Mucosa of gallbladder (tissue), 1 donor: ENCODE measurements at regions not wholly inside any gene's neighbourhood (a gene's known extent, or its start where the extent isn't known, plus 50 kb on each side); places are given as distances from the start of the nearest gene placed in this dataset.
"Not testable (repeated sequence)": the region's sequence is repeated elsewhere in the genome, so short reads cannot be mapped to it uniquely, and the experiment has no call there.

Source experiments
- DNase-seq: peaks from one replicate; pipeline ENCODE4 v3.0.0-alpha.2; 2020; ENCODE audit warnings: low spot score
- donor health status: DM: no; HTN: no; CAD: no.

DNA sequence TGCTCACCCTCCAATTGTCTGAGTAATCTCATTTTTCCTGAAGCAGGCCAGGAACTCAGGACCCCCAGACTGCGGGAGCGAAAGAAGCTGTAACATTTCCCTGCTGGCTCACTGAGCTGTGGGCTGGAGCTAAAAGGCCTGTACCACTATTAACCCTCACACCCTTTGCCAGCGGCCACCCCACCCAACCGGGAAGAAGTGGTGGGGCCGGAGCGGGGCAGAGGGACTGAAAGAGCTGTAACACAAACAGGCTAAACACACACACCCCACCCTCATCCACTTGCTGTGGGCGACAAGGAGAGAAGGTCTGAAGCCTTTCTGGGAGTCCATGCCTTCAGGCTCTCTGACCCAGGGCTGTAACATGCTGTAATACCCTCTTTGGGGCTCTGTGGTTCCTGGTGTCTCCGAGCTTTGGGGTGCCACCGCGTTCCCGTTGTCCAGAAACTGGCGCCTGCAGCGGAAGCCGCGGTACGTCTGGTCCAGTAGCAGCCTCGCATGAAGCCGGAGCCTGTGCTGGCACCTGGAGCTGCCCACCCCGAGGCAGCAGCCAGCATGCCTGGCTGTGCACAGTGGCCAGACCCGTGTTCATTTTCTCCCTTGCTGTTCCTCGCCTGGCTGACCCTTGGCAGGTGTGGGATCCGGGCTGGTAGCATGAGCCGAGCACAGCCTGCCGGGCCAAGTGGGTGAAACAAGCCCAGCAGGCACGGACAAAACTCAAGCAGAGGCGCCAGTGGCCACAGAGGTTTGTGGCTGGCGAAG, 345.5 kb upstream of the MGAT4C start:
- DNase-seq, result no peak

DNA sequence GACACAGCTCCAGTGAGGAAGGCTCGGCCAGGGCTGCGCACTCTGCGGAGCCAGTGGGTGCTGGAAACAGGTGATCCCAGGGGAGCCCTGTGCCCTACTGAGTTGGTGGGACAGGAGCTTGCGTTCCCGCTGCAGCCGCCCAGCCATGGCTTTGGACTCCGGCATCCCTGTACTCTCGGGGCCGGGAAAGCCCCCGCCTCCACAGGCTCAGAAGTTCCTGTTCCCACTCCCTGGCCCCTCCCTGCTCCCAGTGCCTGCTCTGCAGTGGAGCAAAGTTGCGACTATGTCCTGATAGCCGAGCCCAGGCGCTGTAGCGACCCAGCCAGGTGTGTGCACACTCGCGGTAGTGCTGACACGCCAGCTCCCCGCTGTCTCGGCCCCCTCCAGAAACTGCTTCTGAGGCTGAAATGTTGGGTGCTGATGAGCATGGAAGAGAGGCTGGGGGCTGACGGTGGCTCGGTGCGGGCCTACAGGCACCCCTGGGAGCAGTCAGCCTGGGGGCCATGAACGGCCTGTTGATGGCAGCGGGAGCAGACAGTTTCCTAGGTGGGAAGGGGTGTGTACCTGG, 344.6 kb upstream of the MGAT4C start:
- no peak for DNase-seq

DNA sequence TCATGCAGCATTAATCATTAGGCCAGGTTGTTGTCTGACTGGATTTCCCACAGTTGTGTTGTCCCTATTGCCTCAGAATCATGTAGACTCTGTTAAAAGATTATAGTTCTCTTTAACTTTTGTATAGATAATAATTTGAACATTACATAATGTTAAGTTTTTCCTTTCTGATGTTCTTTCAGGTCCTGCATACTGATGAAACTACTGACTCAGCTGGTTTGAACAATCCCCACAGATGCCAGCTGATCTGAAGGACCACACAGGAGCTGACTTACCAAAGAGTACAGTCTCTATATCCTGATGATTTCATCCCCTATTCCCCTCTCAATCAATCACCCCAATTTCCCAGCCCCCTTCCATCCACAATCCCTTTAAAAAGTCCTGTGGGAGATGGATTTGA, 341.2 kb upstream of the MGAT4C start:
- no peak for DNase-seq

DNA sequence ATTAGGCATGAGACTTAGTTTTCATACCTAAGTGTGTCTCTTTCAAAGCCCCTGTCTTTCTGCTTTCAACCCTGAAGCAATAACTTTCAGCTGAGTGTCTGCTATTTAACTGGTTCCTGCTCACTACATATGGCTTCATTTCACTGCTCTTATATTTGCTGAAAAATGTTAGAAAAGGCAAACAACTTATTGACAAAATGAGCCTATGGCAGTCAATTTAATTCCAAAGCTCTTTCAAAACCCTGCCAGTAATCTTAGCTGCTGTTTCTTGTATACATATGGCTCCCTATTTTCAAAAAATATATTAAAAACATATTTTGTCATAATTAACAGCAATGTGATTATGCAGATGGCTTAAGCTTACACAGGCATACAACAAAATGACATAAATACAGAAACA, 334.1 kb upstream of the MGAT4C start:
- no peak for DNase-seq

DNA sequence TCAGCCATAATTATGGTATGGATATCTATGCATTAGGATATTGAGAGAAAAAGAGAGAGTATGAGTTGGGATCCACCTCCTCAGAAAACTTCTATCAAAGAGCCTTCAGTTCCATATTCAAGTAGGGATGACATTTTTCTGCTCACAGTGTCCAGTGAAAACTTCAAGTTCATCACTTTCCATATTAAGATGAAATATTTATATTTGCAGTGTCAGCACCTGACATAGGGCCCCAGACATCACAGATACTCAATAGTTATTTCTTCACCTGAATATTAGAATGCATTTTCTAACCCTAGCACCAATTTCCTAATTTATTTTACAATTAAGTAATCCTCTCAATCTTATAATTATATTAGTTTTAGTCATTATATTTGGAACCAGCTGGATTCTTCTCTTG, 318.0 kb upstream of the MGAT4C start:
- no peak for DNase-seq

DNA sequence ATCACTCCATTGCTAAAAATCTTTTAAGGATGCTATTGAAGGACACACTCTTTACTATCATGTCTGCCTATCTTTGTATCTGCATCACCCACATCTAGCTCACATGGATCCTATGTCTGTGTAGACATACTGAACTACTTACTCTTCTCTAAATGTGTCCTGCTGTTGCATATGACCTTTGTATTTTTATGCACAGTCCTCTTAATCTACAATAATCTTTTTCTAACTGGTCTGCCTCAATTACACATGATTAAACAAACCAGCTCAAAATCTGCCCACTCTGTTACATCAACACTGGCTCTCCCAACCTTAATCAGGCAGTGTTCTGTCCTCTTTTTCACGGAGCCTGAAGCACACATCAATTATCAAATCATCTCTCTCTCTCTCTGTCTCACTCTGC, 316.3 kb upstream of the MGAT4C start:
- no peak for DNase-seq

DNA sequence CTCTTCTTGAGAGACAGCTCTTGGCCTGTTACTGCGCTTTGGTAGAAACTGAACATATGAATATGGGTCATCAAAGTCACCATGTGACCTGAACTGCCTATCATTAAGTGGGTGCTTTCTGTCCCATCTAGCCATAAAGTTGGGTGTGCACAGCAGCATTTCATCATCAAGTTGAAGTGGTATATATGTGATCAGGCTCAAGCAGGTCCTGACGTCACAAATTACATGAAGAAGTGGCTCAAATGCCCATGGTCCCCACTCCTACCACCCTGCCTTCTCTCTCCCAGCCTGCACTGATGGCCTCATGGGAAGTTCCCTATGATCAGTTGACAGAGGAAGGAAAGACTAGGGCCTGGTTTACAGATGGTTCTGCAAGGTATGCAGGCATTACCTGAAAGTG, 308.8 kb upstream of the MGAT4C start:
- DNase-seq, result no peak

DNA sequence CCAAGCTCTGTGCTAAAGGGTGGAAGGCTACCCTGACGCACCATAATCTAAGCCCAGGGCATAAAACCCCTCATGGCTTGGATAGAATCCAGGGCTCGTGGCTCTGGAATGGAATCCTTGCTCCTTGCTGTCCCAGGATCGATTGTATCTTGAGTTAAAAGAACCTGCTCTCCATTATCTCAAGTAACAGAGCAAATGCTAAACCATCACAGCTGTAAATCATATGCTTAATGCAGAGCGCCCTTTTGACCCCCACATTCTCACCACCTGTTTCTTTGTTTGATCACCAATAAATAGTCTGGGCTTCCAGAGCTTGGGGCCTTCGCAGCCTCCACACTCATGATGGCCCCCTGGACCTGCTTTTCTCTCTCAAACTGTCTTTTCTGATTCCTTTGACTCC, 299.3 kb upstream of the MGAT4C start:
- DNase-seq, result not testable (repeated sequence)

DNA sequence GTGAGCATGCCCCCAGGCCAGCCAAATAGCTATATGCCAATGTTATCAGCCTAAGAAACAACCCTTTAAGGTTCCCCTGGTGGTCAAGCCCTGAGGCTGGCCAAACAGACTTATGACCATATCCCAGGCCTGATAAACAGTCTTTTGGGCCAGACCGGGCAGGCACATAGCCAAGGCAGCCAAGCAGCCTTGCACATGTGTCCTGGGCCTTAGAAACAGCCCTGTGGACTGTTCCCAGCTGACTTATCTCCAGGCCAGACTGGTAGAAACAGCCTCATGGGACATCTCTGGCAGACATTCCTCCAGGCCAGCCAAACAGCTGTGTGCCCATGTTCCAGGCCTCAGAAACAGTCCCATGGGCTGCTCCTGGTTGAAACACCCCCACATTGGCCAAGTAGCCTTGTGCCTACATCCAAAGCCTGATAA, 295.0 kb upstream of the MGAT4C start:
- no peak for DNase-seq

DNA sequence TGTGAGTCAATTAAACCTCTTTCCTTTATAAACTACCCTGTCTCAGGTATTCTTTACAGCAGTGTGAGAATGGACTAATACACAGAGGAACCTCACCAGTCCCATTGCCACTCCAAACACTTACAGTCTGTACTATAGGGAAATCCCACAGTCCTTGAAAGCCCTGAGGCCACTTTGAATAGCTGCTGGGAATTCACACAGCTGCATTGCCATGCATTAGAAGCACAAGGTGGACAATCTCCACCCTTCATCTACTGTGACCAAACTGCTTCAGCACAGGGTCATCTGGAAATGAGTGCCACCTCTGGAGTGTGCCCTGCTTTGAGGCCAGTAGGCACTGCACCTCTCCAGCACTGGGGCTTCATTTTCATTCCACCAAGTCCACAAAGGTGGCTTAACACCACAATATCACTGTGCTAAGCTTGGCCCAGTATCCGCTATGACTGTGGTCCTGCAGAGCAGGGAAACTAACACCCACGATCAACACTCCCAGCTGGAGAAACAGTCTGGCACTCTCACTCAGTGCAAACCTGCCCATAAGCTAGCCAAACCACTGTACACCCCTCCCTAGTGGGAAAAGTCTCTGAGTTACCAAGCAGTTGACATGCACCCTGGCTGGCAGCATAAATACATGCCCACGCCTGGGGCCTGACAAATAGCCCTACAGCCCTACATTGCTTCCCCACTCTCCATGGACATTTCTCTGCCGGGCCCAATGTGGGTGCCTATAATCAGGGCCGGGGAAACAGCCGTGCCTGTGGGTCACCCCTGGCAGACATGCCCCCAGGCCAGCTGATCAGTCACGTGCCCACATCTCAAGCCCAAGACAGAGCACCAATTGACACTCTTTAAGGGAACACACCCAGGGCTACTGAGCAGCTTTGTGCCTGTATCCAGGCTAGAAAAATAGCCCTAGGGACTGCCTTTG, 294.3 kb upstream of the MGAT4C start:
- DNase-seq, result no peak

DNA sequence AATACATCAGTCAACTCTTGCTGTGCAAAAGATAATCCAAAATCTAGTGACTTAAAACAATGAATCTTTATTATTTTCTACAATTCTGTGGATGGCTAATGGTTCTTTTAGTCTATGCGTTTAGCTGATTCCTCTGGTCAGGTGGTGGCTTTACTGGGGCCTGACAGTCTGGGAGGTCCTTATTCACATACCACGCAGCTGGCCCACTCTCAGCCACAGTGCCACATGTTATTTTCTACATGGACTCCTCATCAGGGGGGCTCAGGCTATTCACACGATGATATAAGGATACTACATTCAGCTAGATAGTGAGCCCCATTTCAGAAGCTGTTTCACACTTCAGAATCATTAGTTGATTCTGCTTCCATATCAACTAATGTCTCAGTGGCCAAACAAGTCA, 287.5 kb upstream of the MGAT4C start:
- no peak for DNase-seq

DNA sequence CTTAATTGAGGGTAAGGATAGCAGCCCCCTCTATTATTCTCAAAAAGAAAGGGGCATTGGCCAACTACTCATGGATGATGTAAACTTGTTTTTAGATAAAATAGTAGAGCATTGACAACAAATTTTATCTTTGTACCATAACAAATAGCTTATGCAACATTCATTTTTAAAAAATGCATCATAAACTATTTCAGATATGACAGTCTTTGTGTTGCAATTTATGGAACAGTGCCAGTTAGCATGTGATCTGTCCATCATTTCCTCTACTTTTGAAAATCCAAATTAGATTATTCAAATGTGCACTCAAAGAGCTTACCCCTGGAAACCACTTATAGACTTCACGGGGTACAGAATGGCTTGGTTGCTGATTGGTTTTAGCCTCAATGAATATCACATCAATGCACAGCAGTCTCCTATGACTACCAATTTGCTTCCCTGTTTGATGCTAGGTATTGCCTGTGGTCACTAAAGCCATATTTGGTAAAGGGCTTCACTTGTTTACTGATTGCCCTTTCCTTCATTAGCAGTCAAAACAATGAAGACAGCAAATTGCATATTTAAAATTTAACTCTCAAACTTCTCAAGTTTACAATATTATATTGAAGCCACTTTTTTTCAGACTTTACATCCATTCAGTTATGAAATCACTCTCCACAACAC, 274.9 kb upstream of the MGAT4C start:
- DNase-seq, result no peak

DNA sequence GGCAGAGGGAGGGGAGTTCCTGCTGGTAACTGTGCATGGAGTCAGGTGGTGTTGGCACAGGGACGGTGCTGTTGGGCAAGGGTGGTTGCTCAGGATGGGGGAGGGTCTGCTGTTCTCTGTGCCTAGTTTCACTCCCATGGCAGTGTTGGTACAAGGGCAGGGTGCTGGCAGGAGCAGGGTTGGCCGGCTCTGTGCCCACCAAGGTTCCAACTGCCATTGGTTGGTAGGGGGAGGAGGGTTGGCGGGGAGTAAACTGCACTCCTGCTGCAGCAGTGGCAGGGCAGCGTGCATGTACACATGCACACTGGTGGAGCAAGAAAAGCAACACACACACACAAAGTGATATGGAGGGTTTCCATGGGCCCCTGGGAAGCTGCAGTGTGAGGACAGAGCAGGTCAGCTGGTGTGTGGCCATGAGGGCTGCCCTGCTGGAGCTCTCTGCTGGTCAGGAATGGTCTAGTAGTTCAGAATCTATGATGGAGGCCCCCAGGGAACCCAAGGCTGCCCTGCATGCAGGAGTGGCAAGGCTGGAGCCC, 269.9 kb upstream of the MGAT4C start:
- no peak for DNase-seq

DNA sequence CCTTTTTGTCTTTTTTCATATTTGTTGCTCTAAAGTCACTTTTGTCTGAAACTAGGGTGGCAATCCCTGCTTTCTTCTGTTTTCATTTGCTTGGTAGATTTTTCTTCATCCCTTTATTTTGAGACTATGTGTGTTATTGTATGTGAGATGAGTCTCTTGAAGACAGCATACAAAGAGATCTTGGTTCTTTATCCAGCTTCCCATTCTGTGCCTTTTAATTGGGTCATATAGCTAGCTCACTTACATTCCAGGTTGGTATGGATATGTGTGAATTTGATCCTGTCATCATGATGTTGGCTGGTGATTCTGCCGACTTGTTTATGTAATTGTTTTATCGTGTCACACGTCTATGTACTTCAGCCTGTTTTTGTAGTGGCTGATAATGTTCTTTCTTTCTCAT, 267.7 kb upstream of the MGAT4C start:
- DNase-seq, result no peak

DNA sequence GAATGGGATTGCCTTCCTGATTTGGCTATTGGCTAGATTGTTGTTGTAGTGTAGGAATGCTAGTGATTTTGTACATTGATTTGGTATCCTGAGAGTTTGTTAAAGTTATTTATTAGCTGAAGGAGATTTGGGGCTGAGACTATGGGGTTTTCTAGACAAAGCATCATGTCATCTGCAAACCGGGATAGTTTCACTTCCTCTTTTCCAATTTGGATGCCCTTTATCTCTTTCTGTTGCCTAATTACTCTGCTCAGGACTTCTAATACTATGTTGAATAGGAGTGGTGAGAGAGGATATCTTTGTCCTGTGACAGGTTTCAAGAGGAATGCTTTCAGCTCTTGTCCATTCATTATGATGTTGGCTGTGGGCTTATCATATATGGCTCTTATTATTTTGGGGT, 265.7 kb upstream of the MGAT4C start:
- DNase-seq, result no peak

DNA sequence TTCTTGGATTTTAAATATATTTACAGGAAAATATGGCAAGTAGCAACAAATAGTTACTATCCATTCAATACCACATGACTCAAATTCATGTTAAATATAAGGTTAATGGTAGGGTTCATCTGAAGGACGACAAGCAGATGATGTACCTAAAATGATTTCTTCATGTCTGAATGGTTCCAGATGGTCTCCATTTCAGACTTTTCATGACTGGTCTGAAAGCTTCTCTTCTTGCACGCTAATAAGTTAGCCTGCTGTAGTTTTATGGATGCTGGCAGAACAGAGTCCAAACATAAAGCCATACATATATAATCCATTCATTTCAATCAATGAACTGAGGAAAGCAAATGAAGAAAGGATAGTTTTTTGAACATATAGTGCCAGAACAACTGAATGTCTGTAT, 257.0 kb upstream of the MGAT4C start:
- DNase-seq, result no peak

DNA sequence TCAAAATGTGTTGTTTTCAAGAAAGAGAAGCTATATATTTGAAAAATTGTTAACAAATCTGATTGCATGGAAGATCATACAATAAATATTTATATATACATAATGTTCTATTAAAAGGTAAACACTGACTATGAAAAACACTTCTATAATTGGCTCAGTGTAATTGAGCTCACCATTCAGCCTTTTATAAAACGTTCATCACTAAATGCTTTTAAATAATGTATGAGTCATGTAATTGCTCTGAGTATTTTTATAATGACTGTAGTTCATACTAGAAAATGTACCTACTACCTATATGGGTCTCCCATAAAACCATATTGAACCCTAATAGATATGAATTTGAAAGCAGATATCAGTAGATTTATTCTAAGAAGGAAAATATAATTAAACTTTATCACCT, 240.4 kb upstream of the MGAT4C start:
- no peak for DNase-seq

DNA sequence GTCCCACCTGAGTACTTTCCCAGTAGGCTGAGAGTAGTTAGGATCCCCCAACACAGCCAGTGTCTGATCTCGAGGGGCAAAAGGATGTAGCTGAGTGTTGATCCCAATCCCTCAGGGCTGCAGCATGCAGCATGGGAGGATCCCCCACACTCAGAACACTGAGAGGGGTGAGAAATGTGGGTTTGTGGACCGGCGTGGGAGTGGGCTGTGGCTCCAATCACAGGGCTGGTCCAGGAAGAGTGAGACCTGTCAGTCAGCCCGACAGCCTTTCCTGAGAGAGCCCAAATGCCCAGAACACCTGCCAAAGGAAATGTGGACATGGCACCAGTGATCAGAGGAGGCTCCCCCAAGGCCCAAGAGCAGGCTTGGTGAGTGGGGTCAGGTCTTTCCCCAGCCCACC, 228.3 kb upstream of the MGAT4C start:
- no peak for DNase-seq

DNA sequence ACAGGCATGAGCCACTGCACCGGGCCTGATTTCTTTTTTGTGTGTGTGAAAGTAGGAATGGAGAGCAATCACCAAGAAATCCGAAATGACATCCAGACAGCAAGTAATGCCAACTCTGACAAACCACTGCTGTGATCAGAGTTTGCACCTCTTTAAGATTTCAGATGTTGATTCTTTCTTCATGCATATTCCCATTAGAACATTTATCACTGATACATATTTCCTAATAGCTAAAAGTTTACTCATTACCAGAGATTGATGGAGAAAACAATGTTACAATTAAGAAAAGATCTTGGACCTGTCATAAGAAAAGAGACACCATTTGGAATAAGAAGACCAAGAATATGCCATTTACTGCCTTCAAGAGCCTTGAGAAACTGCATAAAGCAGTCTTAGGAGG, 217.0 kb upstream of the MGAT4C start:
- no peak for DNase-seq

DNA sequence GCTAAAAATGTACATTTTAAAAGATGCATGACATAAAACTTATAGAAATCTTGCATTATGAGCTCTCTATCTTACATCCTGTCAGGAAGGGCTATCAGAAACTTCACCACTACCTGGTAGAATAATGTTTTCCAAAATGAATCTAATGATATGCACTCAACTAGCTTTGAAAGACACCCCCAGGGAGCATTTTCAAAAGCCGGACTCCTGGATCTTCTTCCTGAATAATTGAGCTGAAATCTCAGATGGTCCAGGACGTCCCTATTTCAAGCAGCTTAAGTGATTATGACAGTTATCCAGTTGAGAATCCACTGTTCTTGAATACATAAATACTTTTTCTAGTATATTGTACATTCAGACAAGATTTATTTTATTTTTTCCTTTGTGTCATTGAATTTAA, 200.6 kb upstream of the MGAT4C start:
- DNase-seq, result no peak

DNA sequence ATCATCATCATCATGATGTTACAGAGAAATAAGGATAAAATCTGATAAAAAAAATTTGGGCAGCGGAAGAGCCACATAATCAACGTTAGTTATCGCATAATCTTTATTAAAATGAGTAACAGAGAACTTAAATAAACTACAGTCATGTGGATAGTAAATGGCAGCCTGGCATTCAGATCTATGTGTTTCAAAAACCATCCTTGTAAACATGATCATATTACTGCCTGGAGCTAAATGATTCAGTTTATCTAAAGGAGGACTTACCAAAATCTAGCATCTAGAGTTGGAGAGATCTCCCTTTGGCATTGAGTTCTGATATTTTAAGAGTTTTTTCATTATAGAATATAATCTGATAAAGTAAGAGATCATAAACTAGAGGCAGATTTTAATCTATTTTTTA, 200.1 kb upstream of the MGAT4C start:
- no peak for DNase-seq

DNA sequence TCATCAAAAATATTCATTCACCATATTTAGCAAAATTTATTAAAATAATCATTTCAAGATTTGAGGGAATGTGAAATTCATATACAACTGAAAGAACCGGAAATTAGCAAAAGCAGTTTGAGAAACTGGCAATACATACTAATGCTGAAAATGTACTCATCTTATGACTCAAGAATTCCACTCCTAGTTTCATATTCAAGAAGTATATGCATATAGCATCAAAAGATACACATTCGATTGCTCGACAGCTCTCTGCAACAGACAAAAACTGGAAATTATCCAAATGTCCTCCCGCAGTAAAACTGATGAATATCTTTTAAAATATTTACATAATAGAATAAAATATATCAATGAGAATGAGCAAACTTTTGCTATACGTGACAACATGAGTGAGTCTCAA, 189.2 kb upstream of the MGAT4C start:
- DNase-seq, result no peak
